Activated CD8-positive, alpha-beta memory T cell treated with anti-CD3 and anti-CD28 coated beads for 4 hours (primary cell): ENCODE measurements at regions not wholly inside any gene's neighbourhood (a gene's known extent, or its start where the extent isn't known, plus 50 kb on each side); places are given as distances from the start of the nearest gene placed in this dataset.

Experiments
- DNase-seq, 2 donors: peaks; one replicate each; pipeline ENCODE4 v3.0.0-alpha.2; 2020; ENCODE audit warnings: low read depth in 2 of 2

- DNase-seq: no peak
These were observed 90.9 kb upstream of the CHST15 start for GRCh38 chr10:124184208-124184830.

GRCh38 chr10:124183617-124184016 lies 90.2 kb upstream of the CHST15 start:
- no peak for DNase-seq

- no peak for DNase-seq
These were observed 88.7 kb upstream of the CHST15 start for GRCh38 chr10:124182088-124182541.

- no peak for DNase-seq
These were observed 88.3 kb upstream of the CHST15 start for GRCh38 chr10:124181656-124182055.

- DNase-seq: no peak
These were observed 87.7 kb upstream of the CHST15 start for GRCh38 chr10:124180947-124181549.

GRCh38 chr10:124180044-124180745 lies 86.8 kb upstream of the CHST15 start:
- no peak for DNase-seq

- DNase-seq: no peak
These were observed 86.1 kb upstream of the CHST15 start for GRCh38 chr10:124179308-124180043.

GRCh38 chr10:124177180-124177518 lies 83.8 kb upstream of the CHST15 start:
- DNase-seq: no peak

GRCh38 chr10:124176349-124177179 lies 83.2 kb upstream of the CHST15 start:
- DNase-seq: no peak

GRCh38 chr10:124175701-124176348 lies 82.4 kb upstream of the CHST15 start:
- DNase-seq: no peak

- no peak for DNase-seq
These were observed 81.6 kb upstream of the CHST15 start for GRCh38 chr10:124174673-124175645.

- DNase-seq: no peak
These were observed 80.7 kb upstream of the CHST15 start for GRCh38 chr10:124174071-124174566.

GRCh38 chr10:124173298-124173900 lies 80.0 kb upstream of the CHST15 start:
- no peak for DNase-seq

GRCh38 chr10:124172181-124172916 lies 79.0 kb upstream of the CHST15 start:
- DNase-seq: no peak

GRCh38 chr10:124171561-124171960 lies 78.2 kb upstream of the CHST15 start:
- DNase-seq: no peak

- no peak for DNase-seq
These were observed 77.2 kb upstream of the CHST15 start for GRCh38 chr10:124170631-124171030.

- no peak for DNase-seq
These were observed 75.8 kb upstream of the CHST15 start for GRCh38 chr10:124168991-124169802.

GRCh38 chr10:124168581-124168980 lies 75.2 kb upstream of the CHST15 start:
- DNase-seq: no peak
